Mesenchymal stem cell (in vitro differentiated cells and primary cell): ENCODE measurements at regions not wholly inside any gene's neighbourhood (a gene's known extent, or its start where the extent isn't known, plus 50 kb on each side); places are given as distances from the start of the nearest gene placed in this dataset.
A peak's percentile ranks its signal among the peaks of the same experiment; 100 is the strongest.

Experiments
- DNase-seq: peaks from one replicate; pipeline ENCODE4 v3.0.0-alpha.2; 2013
- H2AFZ ChIP-seq: one replicate; pipeline ENCODE4 v1.6.1; 2013; ENCODE audit warnings: low read depth, mild to moderate bottlenecking, control low read depth, inconsistent platforms, low read length, moderate library complexity
- H2AK5ac ChIP-seq: 2 replicates; pipeline ENCODE4 v1.6.1; 2013; ENCODE audit warnings: low read length, moderate library complexity, mild to moderate bottlenecking, inconsistent platforms; ENCODE audit not compliant: severe bottlenecking
- H2BK120ac ChIP-seq: one replicate; pipeline ENCODE4 v1.6.1; 2013; ENCODE audit warnings: low read depth, mild to moderate bottlenecking, inconsistent platforms, low read length, moderate library complexity
- H2BK12ac ChIP-seq, 2 experiments: one replicate each; pipeline ENCODE4 v1.6.1; 2013; ENCODE audit warnings: inconsistent platforms in 2 of 2, low read length in 2 of 2, mild to moderate bottlenecking in 2 of 2, moderate library complexity in 2 of 2, control low read depth in 1 of 2
- H2BK15ac ChIP-seq: one replicate; pipeline ENCODE4 v1.6.1; 2013; ENCODE audit warnings: mild to moderate bottlenecking, low read depth, inconsistent platforms; ENCODE audit not compliant: poor library complexity, severe bottlenecking
- H2BK5ac ChIP-seq: 2 replicates; pipeline ENCODE4 v1.6.1; 2013; ENCODE audit warnings: low read depth, mild to moderate bottlenecking, low read length, control low read depth, inconsistent platforms; ENCODE audit not compliant: poor library complexity, severe bottlenecking
- H3K14ac ChIP-seq, 2 experiments: one replicate each; pipeline ENCODE4 v1.6.1; 2013; ENCODE audit warnings: inconsistent platforms in 2 of 2, low read length in 2 of 2, control low read depth in 1 of 2, mild to moderate bottlenecking in 1 of 2, moderate library complexity in 1 of 2
- H3K18ac ChIP-seq, 2 experiments: one replicate each; pipeline ENCODE4 v1.6.1; 2013; ENCODE audit warnings: inconsistent platforms in 2 of 2, low read length in 2 of 2, control low read depth in 1 of 2, low read depth in 1 of 2, mild to moderate bottlenecking in 1 of 2
- H3K23ac ChIP-seq, 2 experiments: one replicate each; pipeline ENCODE4 v1.6.1; 2013; ENCODE audit warnings: inconsistent platforms in 2 of 2, low read length in 2 of 2, mild to moderate bottlenecking in 2 of 2, moderate library complexity in 2 of 2, control low read depth in 1 of 2
- H3K27ac ChIP-seq: 2 replicates; pipeline ENCODE4 v1.5.1; 2013; ENCODE audit warnings: mild to moderate bottlenecking, moderate library complexity, low read length, control low read depth, inconsistent platforms; ENCODE audit not compliant: poor library complexity, severe bottlenecking
- H3K27me3 ChIP-seq, 2 experiments: 2 replicates each; pipeline versions ENCODE4 v1.6.1 to v1.7.0; 2013; ENCODE audit warnings: low read length in 2 of 2, mild to moderate bottlenecking in 2 of 2, moderate library complexity in 2 of 2, control low read depth in 1 of 2, inconsistent platforms in 1 of 2; ENCODE audit not compliant: control insufficient read depth in 1 of 2, insufficient read depth in 1 of 2
- H3K36me3 ChIP-seq, 2 experiments: 2 replicates each; pipeline versions ENCODE4 v1.6.1 to v1.7.0; 2013; ENCODE audit warnings: low read length in 2 of 2, control low read depth in 1 of 2, inconsistent platforms in 1 of 2, low read depth in 1 of 2, mild to moderate bottlenecking in 1 of 2; ENCODE audit not compliant: insufficient read depth in 2 of 2, control insufficient read depth in 1 of 2
- H3K4ac ChIP-seq, 2 experiments: one replicate each; pipeline ENCODE4 v1.6.1; 2013; ENCODE audit warnings: inconsistent platforms in 2 of 2, low read length in 2 of 2, mild to moderate bottlenecking in 2 of 2, moderate library complexity in 2 of 2, control low read depth in 1 of 2, low read depth in 1 of 2
- H3K4me1 ChIP-seq: 2 replicates; pipeline ENCODE4 v1.6.1; 2013; ENCODE audit warnings: low read depth, low read length, control low read depth; ENCODE audit not compliant: control insufficient read depth, insufficient read depth
- H3K4me2 ChIP-seq: 2 replicates; pipeline ENCODE4 v1.6.1; 2013; ENCODE audit warnings: low read length, mild to moderate bottlenecking, inconsistent platforms; ENCODE audit not compliant: poor library complexity, severe bottlenecking
- H3K4me3 ChIP-seq, 2 experiments: 2 replicates each; pipeline versions ENCODE4 v1.5.1 to v1.7.0; 2013; ENCODE audit warnings: low read length in 2 of 2, mild to moderate bottlenecking in 2 of 2, control low read depth in 1 of 2, low read depth in 1 of 2; ENCODE audit not compliant: insufficient read depth in 1 of 2
- H3K79me1 ChIP-seq: replicated peaks from 2 replicates; pipeline ENCODE4 v1.6.1; 2013; ENCODE audit warnings: mild to moderate bottlenecking, control low read depth, low read length, inconsistent platforms; ENCODE audit not compliant: poor library complexity, severe bottlenecking
- H3K9ac ChIP-seq: 2 replicates; pipeline ENCODE4 v1.7.0; 2013; ENCODE audit warnings: mild to moderate bottlenecking, low read length, moderate library complexity
- H3K9me3 ChIP-seq: 2 replicates; pipeline ENCODE4 v1.7.0; 2013; ENCODE audit warnings: mild to moderate bottlenecking, low read length; ENCODE audit not compliant: control insufficient read depth
- H4K8ac ChIP-seq: one replicate; pipeline ENCODE4 v1.6.1; 2013; ENCODE audit warnings: inconsistent platforms, mild to moderate bottlenecking, low read length, moderate library complexity
- H4K91ac ChIP-seq: one replicate; pipeline ENCODE4 v1.6.1; 2013; ENCODE audit warnings: mild to moderate bottlenecking, low read length, inconsistent platforms
- WGBS: methylation state at CpG from one replicate; pipeline ENCODE4 v1.1.7; 2013; ENCODE audit warnings: mixed read lengths; 5-methylcytosine and 5-hydroxymethylcytosine counted together

DNA sequence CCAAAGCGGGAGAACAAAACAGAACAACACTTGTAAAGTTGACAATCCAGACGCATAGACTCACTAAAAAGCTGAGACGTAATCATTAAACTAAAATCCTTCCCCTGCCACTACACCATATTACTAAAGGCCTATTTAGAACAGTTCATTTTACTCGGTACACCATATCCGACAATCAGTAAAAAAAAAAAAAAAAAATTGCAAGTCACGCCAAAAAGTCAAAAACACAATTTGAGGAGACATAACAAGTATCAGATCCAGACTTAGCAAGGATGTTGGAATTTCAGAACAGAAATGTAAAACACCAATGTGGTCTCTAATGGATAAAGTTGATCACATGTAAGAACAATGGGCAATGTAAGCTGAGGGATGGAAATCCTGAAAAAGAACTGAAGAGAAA is 1899.4 kb downstream of the STIM2 start:
- H3K4me2 ChIP-seq = no peak overlapping the region
- no peak overlapping the region for H2BK120ac ChIP-seq
- H3K36me3 ChIP-seq = no peaks in the 10 kb centered on the region
- no peak overlapping the region for H3K4ac ChIP-seq
- H3K18ac ChIP-seq = no peak overlapping the region
- no peaks in the 10 kb centered on the region for H3K27me3 ChIP-seq
- H4K8ac ChIP-seq = no peak overlapping the region
- H3K9me3 ChIP-seq = peaks cover 5% of the 10 kb centered on the region
- no peaks in the 10 kb centered on the region for H3K4me1 ChIP-seq
- H2AK5ac ChIP-seq = no peak overlapping the region
- no peak overlapping the region for H3K9ac ChIP-seq
- H2AFZ ChIP-seq = no peak overlapping the region
- 98% methylated on average over 5 of the region's 6 CpGs for WGBS
- H2BK12ac ChIP-seq = no peak overlapping the region
- H3K27ac ChIP-seq = no peak overlapping the region
- H2BK15ac ChIP-seq = no peak overlapping the region
- DNase-seq = no peak
- no peak overlapping the region for H3K4me3 ChIP-seq
- no peak overlapping the region for H3K23ac ChIP-seq
- H2BK5ac ChIP-seq = no peak overlapping the region
- H4K91ac ChIP-seq = no peak overlapping the region
- no peaks in the 10 kb centered on the region for H3K79me1 ChIP-seq
- no peak overlapping the region for H3K14ac ChIP-seq

DNA sequence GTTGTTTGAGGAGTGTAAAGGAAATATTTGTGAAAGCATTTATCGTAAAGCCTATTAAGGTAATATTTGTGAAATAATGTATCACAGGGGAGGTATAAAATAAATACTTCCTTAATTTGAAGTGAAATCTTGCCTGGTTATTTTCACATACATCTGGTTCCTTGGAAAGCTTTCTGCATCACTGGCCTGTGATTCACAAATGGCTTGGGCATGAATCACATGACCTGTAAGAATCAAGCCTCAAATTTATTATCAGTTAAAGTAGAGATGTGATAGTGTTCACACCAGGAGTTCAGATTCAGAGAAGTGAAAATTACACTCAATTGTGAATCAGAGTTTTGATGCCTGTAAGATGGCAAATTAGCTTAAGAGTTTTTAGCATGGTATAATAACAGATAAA is 1911.4 kb downstream of the STIM2 start:
- Histone ChIP-seq H2BK12ac (no peak overlapping the region), H2BK15ac (no peak overlapping the region), H3K27me3 (no peaks in the 10 kb centered on the region), H3K27ac (no peak overlapping the region), H3K9ac (no peak overlapping the region), H2BK5ac (no peak overlapping the region), H3K36me3 (no peaks in the 10 kb centered on the region), H3K79me1 (no peaks in the 10 kb centered on the region), H3K23ac (no peak overlapping the region), H2BK120ac (no peak overlapping the region), H3K18ac (no peak overlapping the region), H3K4ac (no peak overlapping the region), H3K4me1 (no peaks in the 10 kb centered on the region), H3K4me3 (no peak overlapping the region), H3K9me3 (peaks cover 2% of the 10 kb centered on the region), H4K91ac (no peak overlapping the region), H3K4me2 (no peak overlapping the region), H2AK5ac (no peak overlapping the region), H4K8ac (no peak overlapping the region), H3K14ac (no peak overlapping the region), H2AFZ (no peak overlapping the region)
- peak; percentile 12 for DNase-seq
- no CpG with 5 or more reads among the region's 1 CpG for WGBS

DNA sequence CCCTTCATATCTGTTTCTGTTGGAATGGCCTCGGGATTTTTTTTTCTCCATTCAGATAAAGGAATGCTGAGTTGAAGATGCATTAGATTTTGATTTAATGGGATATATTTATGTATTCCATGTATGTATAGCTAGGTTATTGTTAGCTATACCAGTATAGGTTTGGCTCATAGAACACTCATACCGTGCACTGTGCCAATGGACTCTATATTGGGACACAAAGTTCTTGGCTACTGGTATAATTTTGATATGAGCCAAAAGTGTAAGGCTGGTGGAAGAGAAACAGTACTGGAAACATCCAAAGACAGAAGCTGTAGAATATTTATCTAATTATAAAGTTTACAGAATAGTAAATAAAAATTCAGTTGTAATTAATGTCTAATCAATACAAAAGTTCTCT is 1912.1 kb downstream of the STIM2 start:
- H2BK120ac ChIP-seq = no peak overlapping the region
- no peaks in the 10 kb centered on the region for H3K36me3 ChIP-seq
- no peak overlapping the region for H2AK5ac ChIP-seq
- no peak overlapping the region for H4K8ac ChIP-seq
- no peaks in the 10 kb centered on the region for H3K79me1 ChIP-seq
- no peak overlapping the region for H3K27ac ChIP-seq
- H3K4me3 ChIP-seq = no peak overlapping the region
- no peak overlapping the region for H3K4me2 ChIP-seq
- H4K91ac ChIP-seq = no peak overlapping the region
- no peak overlapping the region for H3K9ac ChIP-seq
- no peak overlapping the region for H3K23ac ChIP-seq
- no peak overlapping the region for H2BK12ac ChIP-seq
- H3K14ac ChIP-seq = no peak overlapping the region
- no peak overlapping the region for H3K18ac ChIP-seq
- H2AFZ ChIP-seq = no peak overlapping the region
- DNase-seq = no peak
- 89% methylated on average over 2 of the region's 2 CpGs for WGBS
- no peaks in the 10 kb centered on the region for H3K4me1 ChIP-seq
- H3K9me3 ChIP-seq = peaks cover 2% of the 10 kb centered on the region
- H2BK15ac ChIP-seq = no peak overlapping the region
- no peak overlapping the region for H3K4ac ChIP-seq
- H2BK5ac ChIP-seq = no peak overlapping the region
- no peaks in the 10 kb centered on the region for H3K27me3 ChIP-seq

DNA sequence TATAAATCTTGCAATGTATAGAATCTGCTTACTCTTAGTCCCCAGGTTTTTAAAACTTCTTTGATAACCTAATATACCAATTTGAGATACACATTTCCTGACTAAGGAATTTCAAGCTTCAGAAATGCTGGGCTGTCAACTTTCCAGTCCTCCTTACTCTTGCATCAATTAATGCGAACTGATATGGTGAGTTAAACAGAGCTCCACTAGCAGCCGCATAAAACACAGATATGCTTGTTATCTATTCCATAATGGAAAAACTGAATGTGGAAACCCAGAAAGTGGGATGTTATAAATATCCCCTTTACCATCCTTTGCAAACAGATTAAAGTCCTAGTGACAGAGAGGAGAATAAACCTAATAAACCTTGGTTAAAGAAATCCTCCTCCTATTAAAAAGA is 1913.7 kb downstream of the STIM2 start:
- WGBS = no CpG with 5 or more reads among the region's 2 CpGs
- H3K23ac ChIP-seq = no peak overlapping the region
- no peak overlapping the region for H4K91ac ChIP-seq
- H4K8ac ChIP-seq = no peak overlapping the region
- H3K18ac ChIP-seq = no peak overlapping the region
- H2BK5ac ChIP-seq = no peak overlapping the region
- H3K4me2 ChIP-seq = no peak overlapping the region
- DNase-seq = no peak
- no peak overlapping the region for H3K14ac ChIP-seq
- no peak overlapping the region for H3K4ac ChIP-seq
- H2AK5ac ChIP-seq = no peak overlapping the region
- H3K9me3 ChIP-seq = no peaks in the 10 kb centered on the region
- no peak overlapping the region for H3K9ac ChIP-seq
- H2AFZ ChIP-seq = no peak overlapping the region
- no peak overlapping the region for H2BK15ac ChIP-seq
- no peak overlapping the region for H2BK12ac ChIP-seq
- no peaks in the 10 kb centered on the region for H3K27me3 ChIP-seq
- H3K4me3 ChIP-seq = no peak overlapping the region
- no peaks in the 10 kb centered on the region for H3K79me1 ChIP-seq
- no peak overlapping the region for H3K27ac ChIP-seq
- H3K36me3 ChIP-seq = no peaks in the 10 kb centered on the region
- H2BK120ac ChIP-seq = no peak overlapping the region
- H3K4me1 ChIP-seq = no peaks in the 10 kb centered on the region
